Lower leg skin (tissue), 4 donors: ENCODE measurements at regions not wholly inside any gene's neighbourhood (a gene's known extent, or its start where the extent isn't known, plus 50 kb on each side); places are given as distances from the start of the nearest gene placed in this dataset.
A peak's percentile ranks its signal among the peaks of the same experiment; 100 is the strongest.

ENCODE experiments used
- DNase-seq, 2 donors: peaks; one replicate each; pipeline ENCODE4 v3.0.0-alpha.2; 2019; ENCODE audit warnings: low spot score in 2 of 2
- H3K4me3 ChIP-seq: fragments of 200-600 bp; sonication (generic); 2 replicates; pipeline ENCODE4 v1.5.1; 2017; ENCODE audit warnings: mild to moderate bottlenecking, low read depth; ENCODE audit not compliant: poor library complexity, severe bottlenecking
- POLR2A ChIP-seq, 2 donors: fragments of 450-650 bp; IDR thresholded peaks; one replicate each; pipeline ENCODE4 v1.6.1; 2016 to 2017; ENCODE audit warnings: antibody characterized with exemption in 2 of 2, mild to moderate bottlenecking in 1 of 2, moderate library complexity in 1 of 2
- WGBS, 2 donors: methylation state at CpG; one replicate each; pipeline ENCODE4 v1.1.5; 2018; 5-methylcytosine and 5-hydroxymethylcytosine counted together
- intact Hi-C: fragments of 100-400 bp; cut with DNase I; formaldehyde crosslinking; loops from one replicate; pipeline ENCODE4 v1.15.0; 2023; ENCODE audit warnings: low total_unique reads
- TF ChIP-seq, protein P1 (sequence below), 3 donors: fragments of 450-650 bp; IDR thresholded peaks; one replicate each; pipeline ENCODE4 v1.5.1; 2016; ENCODE audit warnings: antibody characterized with exemption in 3 of 3, mild to moderate bottlenecking in 3 of 3, moderate library complexity in 2 of 3

DNA sequence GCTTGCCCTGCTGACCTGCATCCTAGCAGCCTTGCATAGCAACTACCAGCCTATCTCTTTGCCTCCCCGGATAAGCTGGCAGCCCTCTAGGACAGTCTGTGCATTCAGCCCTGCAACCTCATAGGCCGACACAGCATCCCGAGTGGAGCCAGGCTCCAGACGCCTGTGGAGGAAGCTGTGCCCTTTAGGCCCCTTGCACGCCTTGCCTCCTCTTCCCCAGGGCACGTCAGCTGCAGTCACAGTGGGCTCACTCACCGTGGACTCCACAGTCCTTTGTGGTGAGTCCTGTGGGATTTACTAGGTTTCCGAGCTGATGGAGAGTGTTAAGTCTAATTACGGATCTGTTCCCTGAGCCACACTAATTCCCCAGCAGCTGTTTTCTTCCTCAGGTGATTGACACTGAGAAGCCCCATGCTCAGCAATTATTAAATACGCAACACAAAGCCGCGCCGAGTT is 540.0 kb downstream of the TCERG1L start:
- 58 to 67% methylated on average over 13 of the region's 13 CpGs for WGBS, 2 donors
- peak in 1 of 2 donors; percentile 56 for DNase-seq

DNA sequence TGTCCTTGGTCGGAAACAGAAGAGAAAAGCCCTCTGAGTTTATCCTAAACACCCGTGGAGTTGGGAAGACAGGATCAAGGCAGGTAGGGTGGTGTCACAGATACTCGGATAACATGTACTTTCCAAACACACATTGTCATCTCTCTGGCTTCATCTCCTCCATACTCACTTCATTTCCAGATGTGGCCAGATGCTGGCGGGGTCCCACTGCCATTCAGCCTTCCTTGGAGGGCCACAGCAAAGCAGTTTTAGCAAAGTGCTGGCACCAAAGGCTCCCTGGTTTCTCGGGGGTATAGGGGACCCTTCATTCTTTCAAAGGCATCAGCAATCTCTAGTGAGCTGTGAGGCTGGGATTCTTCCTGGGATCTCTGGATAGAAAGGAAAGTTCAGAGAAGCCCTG is 539.5 kb downstream of the TCERG1L start:
- H3K4me3 ChIP-seq, result no peak overlapping the region
- 68 to 76% methylated on average over 5 of the region's 5 CpGs for WGBS, 2 donors
- DNase-seq, result no peak
- intact Hi-C loops, result no loop called here
- TF ChIP-seq, protein P1, sequence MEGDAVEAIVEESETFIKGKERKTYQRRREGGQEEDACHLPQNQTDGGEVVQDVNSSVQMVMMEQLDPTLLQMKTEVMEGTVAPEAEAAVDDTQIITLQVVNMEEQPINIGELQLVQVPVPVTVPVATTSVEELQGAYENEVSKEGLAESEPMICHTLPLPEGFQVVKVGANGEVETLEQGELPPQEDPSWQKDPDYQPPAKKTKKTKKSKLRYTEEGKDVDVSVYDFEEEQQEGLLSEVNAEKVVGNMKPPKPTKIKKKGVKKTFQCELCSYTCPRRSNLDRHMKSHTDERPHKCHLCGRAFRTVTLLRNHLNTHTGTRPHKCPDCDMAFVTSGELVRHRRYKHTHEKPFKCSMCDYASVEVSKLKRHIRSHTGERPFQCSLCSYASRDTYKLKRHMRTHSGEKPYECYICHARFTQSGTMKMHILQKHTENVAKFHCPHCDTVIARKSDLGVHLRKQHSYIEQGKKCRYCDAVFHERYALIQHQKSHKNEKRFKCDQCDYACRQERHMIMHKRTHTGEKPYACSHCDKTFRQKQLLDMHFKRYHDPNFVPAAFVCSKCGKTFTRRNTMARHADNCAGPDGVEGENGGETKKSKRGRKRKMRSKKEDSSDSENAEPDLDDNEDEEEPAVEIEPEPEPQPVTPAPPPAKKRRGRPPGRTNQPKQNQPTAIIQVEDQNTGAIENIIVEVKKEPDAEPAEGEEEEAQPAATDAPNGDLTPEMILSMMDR (IDR thresholded peaks at IDR 0.05), result no peak
- TF ChIP-seq POLR2A (IDR thresholded peaks at IDR 0.05), result no peak

More for the DNA sequence above, 540.0 kb downstream of the TCERG1L start:
- intact Hi-C loops, result no loop called here
- H3K4me3 ChIP-seq, result no peak overlapping the region
- no peak for TF ChIP-seq POLR2A (IDR thresholded peaks at IDR 0.05)
- TF ChIP-seq, protein P1 (IDR thresholded peaks at IDR 0.05), result no peak

DNA sequence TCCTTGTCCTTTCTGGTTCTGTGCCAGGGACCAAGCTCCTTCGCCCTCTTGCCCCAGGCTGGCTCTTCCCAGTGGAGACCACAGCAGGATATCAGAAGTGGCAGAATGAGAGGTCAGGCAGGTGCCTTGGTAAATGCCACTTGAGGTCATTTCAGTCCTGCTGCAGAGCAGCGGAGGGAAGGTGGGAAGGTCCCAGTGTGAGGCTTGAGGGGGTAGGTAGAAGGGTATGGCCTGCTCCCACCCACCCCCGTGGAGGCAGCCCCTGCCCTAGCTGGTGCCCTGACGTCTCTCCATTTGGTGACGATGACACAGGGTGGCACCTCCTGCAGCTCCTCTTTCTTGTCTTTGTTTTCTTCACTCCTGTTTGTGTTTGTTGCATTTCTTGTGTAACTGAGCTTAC is 538.8 kb downstream of the TCERG1L start:
- TF ChIP-seq, protein P1 (IDR thresholded peaks at IDR 0.05), result no peak
- TF ChIP-seq POLR2A (IDR thresholded peaks at IDR 0.05), result no peak
- no peak overlapping the region for H3K4me3 ChIP-seq
- intact Hi-C loops, result no loop called here
- no peak for DNase-seq
- 75 to 81% methylated on average over 5 of the region's 5 CpGs for WGBS, 2 donors

DNA sequence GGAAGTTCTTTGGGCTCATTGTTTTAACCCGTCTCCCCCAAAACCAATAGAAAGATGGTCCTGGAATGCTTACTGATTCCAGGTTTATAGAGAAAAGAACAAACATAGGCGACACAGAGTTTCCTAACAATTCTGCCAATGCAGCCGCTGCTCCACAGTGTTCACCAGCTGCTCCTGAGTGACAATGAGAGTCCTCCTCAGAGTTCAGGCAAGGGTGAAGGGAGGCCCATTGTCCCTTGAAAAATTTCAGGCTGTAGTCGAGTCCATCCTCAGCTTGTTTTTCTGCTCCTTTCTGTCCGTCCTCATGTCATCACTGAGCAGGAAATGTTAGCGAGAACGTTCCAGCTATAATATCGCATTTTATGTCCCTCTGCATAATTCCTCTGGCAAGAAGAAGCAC is 537.6 kb downstream of the TCERG1L start:
- 68 to 73% methylated on average over 8 of the region's 8 CpGs for WGBS, 2 donors
- no peak overlapping the region for H3K4me3 ChIP-seq
- TF ChIP-seq POLR2A (IDR thresholded peaks at IDR 0.05), result no peak
- TF ChIP-seq, protein P1 (IDR thresholded peaks at IDR 0.05), result no peak
- intact Hi-C loops, result no loop called here
- DNase-seq, result no peak

DNA sequence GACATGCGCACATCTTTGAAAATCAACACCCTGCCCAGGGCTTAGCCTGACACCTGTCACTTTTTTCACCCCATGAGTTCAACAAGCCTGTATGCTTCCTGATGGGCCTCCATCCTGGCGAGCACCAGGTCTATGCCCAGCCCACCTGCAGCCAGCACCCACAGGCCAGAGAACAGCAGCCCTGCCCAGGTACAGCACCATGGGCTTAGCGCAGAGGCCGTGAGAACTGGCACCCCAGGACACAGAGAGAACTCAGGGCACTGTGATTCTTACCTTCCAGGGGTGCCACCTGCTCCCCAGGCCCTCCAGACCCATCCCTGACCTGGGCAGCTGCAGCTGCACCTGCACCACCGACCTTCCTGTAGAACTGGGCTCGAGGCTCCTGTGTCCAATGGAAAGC is 536.6 kb downstream of the TCERG1L start:
- intact Hi-C loops, result no loop called here
- H3K4me3 ChIP-seq, result no peak overlapping the region
- WGBS, 2 donors, result 78 to 83% methylated on average over 6 of the region's 6 CpGs
- TF ChIP-seq, protein P1 (IDR thresholded peaks at IDR 0.05), result no peak
- no peak for TF ChIP-seq POLR2A (IDR thresholded peaks at IDR 0.05)
- DNase-seq, result no peak

DNA sequence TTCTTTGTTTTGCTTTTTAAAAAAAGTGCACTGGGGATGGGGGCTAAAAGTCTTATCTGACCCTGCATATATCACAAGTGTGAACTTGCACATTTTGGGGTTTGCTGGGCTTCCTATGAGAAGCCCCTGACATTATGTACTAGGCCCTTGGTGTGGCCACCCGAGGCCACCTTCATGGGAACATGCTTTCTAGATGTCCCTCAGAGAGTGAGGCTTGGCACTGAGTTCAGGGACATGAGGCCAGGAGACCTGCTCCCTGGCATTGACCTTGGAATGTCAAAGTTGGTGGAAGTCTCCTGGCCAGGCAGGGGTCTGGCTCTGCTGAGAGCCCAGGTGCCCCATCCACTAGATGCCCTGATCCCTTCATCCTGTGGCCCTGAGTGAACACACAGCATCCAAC is 536.2 kb downstream of the TCERG1L start:
- whole genome bisulfite sequencing, 2 donors, result 83 to 94% methylated on average over 1 of the region's 1 CpG
- intact Hi-C loops, result no loop called here
- H3K4me3 ChIP-seq, result no peak overlapping the region
- no peak for DNase-seq
- TF ChIP-seq, protein P1 (IDR thresholded peaks at IDR 0.05), result no peak
- TF ChIP-seq POLR2A (IDR thresholded peaks at IDR 0.05), result no peak
